ENCODE measurements at regions not wholly inside any gene's neighbourhood (a gene's known extent, or its start where the extent isn't known, plus 50 kb on each side); places are given as distances from the start of the nearest gene placed in this dataset.

DNA sequence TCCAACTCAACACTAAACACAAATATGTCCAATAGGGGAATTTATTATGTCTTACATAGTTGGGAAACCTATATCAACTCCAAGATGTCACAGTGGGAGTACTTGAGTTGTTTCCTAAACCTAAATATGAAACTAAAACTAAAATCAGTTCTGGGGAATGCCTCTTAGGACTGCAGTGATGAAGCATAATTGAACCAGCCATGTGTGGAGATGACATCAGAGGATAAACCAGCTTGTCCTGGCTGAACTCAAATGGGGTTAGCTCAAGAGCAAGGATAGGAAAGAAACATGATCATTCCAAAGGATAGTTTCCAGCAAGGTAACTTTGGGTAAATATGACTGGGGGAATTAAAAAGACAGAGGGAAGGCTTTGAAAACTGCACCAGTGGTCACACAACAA is 88.9 kb upstream of the PLPPR1 start:
- TF ChIP-seq POLR2A (IDR thresholded peaks at IDR 0.05): no peak
- TF ChIP-seq, protein P1, sequence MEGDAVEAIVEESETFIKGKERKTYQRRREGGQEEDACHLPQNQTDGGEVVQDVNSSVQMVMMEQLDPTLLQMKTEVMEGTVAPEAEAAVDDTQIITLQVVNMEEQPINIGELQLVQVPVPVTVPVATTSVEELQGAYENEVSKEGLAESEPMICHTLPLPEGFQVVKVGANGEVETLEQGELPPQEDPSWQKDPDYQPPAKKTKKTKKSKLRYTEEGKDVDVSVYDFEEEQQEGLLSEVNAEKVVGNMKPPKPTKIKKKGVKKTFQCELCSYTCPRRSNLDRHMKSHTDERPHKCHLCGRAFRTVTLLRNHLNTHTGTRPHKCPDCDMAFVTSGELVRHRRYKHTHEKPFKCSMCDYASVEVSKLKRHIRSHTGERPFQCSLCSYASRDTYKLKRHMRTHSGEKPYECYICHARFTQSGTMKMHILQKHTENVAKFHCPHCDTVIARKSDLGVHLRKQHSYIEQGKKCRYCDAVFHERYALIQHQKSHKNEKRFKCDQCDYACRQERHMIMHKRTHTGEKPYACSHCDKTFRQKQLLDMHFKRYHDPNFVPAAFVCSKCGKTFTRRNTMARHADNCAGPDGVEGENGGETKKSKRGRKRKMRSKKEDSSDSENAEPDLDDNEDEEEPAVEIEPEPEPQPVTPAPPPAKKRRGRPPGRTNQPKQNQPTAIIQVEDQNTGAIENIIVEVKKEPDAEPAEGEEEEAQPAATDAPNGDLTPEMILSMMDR (IDR thresholded peaks at IDR 0.05): no peak
